Neural crest cell (in vitro differentiated cells): ENCODE measurements at regions not wholly inside any gene's neighbourhood (a gene's known extent, or its start where the extent isn't known, plus 50 kb on each side); places are given as distances from the start of the nearest gene placed in this dataset.

Source experiments
- DNase-seq: peaks from one replicate; pipeline ENCODE4 v3.0.0; 2021; ENCODE audit warnings: low read depth, mixed read lengths, low spot score
- H3K27ac Mint-ChIP-seq: one replicate; pipeline ENCODE4 v1.8.0; 2021; ENCODE audit warnings: mild to moderate bottlenecking, mixed read lengths; ENCODE audit not compliant: unreplicated experiment
- H3K27me3 Mint-ChIP-seq: 2 replicates; pipeline ENCODE4 v1.8.0; 2021; ENCODE audit warnings: low read depth, mild to moderate bottlenecking, mixed read lengths
- H3K36me3 Mint-ChIP-seq: 2 replicates; pipeline ENCODE4 v1.8.0; 2021; ENCODE audit warnings: low read depth, mild to moderate bottlenecking, mixed read lengths
- H3K4me1 Mint-ChIP-seq: 2 replicates; pipeline ENCODE4 v1.8.0; 2021; ENCODE audit warnings: mixed read lengths
- H3K4me3 Mint-ChIP-seq: one replicate; pipeline ENCODE4 v1.8.0; 2021; ENCODE audit warnings: mild to moderate bottlenecking, mixed read lengths
- H3K9me3 Mint-ChIP-seq: 2 replicates; pipeline ENCODE4 v1.8.0; 2021; ENCODE audit warnings: mixed read lengths
- CTCF ChIP-seq: fragments of 200-600 bp; sonication (generic); conservative IDR thresholded peaks from 2 replicates; pipeline ENCODE4 v1.5.0; 2021; ENCODE audit warnings: antibody characterized with exemption, mild to moderate bottlenecking

- H3K36me3 Mint-ChIP-seq: peaks cover 2% of the 10 kb centered on the region
- no peak for DNase-seq
- H3K4me3 Mint-ChIP-seq: no peak overlapping the region
- no peaks in the 10 kb centered on the region for H3K27me3 Mint-ChIP-seq
- no peak overlapping the region for H3K27ac Mint-ChIP-seq
- H3K4me1 Mint-ChIP-seq: no peaks in the 10 kb centered on the region
- TF ChIP-seq CTCF: no peak
- peaks cover 3% of the 10 kb centered on the region for H3K9me3 Mint-ChIP-seq
Observed at GRCh38 chr4:188989371-188989770, 850.1 kb downstream of the TRIML1 start.

GRCh38 chr4:188992706-188993105 is 853.5 kb downstream of the TRIML1 start:
- H3K36me3 Mint-ChIP-seq: peaks cover 2% of the 10 kb centered on the region
- no peak for DNase-seq
- no peaks in the 10 kb centered on the region for H3K4me1 Mint-ChIP-seq
- H3K27ac Mint-ChIP-seq: no peak overlapping the region
- H3K27me3 Mint-ChIP-seq: no peaks in the 10 kb centered on the region
- no peak overlapping the region for H3K4me3 Mint-ChIP-seq
- peaks cover 3% of the 10 kb centered on the region for H3K9me3 Mint-ChIP-seq
- no peak for TF ChIP-seq CTCF

- Mint-ChIP-seq H3K27ac (no peak overlapping the region), H3K9me3 (no peaks in the 10 kb centered on the region), H3K36me3 (no peaks in the 10 kb centered on the region), H3K27me3 (no peaks in the 10 kb centered on the region), H3K4me3 (no peak overlapping the region), H3K4me1 (no peaks in the 10 kb centered on the region)
- no peak for TF ChIP-seq CTCF
- DNase-seq: no peak
Observed at GRCh38 chr4:188993871-188994270, 854.6 kb downstream of the TRIML1 start.

DNA sequence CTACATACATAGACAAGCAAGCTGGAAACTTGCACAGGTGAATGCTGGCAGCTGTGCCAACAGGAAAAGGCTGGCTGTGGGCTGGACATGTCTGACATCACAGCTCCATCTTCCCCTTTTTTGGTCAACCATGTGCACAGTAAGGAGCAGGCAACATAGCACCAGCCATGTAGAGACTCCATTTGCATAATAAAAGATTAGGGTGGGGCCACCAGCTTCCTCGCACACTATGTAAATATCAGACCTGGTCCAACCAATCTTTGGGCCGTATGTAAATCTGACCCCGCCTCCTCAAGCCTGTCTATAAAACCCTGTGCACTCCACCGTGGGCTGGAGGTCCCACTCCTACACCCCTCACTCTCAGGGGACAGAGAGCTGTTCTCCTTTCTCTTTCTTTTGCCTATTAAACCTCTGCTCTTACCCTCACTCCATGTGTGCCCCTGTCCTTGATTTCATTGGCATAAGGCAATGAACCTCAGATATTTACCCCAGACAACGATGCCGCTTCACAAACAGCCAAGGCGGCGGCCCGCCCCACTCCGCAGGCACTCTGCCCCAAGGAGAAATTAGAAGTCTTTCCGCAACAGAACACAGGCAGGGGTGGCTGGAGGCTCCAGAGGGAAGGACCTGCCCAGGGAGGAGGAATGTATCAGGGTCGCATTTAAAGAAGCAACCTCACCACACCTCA is 862.2 kb downstream of the TRIML1 start:
- Mint-ChIP-seq H3K27me3 (no peaks in the 10 kb centered on the region), H3K27ac (peak overlapping the region; percentile 75), H3K4me3 (no peak overlapping the region), H3K9me3 (peaks cover 5% of the 10 kb centered on the region), H3K36me3 (no peaks in the 10 kb centered on the region), H3K4me1 (no peaks in the 10 kb centered on the region)
- TF ChIP-seq CTCF: no peak
- DNase-seq: no peak

DNA sequence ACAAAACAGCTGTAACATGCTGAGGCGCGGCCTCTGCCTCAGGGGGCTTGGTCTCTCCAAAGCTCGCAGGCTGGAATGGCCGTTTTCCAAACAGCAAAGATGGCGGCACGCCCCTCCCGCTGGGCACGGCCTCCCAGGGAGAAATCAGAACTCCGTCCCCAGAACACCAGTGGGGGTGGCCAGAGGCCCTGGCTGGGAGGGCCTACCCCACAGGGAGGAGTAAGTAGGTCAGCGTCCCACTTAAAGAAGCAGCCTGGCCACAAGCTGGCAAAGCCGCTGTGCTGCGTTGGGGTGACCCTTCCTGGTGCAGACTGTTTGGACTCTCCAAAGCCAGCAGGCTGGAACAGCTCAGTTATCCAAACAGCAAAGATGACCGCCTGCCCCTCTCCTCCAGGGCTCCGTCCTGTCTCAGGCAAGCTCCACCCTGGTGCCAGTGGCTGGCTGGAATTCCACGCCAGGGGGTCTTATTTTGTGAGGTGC is 862.8 kb downstream of the TRIML1 start:
- Mint-ChIP-seq H3K9me3 (peaks cover 5% of the 10 kb centered on the region), H3K36me3 (no peaks in the 10 kb centered on the region), H3K4me1 (no peaks in the 10 kb centered on the region)

More for the DNA sequence above, 862.8 kb downstream of the TRIML1 start:
- no peak overlapping the region for H3K4me3 Mint-ChIP-seq
- no peak for TF ChIP-seq CTCF
- no peaks in the 10 kb centered on the region for H3K27me3 Mint-ChIP-seq
- no peak overlapping the region for H3K27ac Mint-ChIP-seq
- no peak for DNase-seq
